Stimulated activated naive B cell treated with anti-CD40 and anti-IgM and Interleukin-4, amounts not matched to agents 10 μg/mL and 1 μg/mL and 100 μg/mL, for 72 hours (primary cell): ENCODE measurements at regions not wholly inside any gene's neighbourhood (a gene's known extent, or its start where the extent isn't known, plus 50 kb on each side); places are given as distances from the start of the nearest gene placed in this dataset.

Source experiments
- ATAC-seq, 2 donors: fragments of 150-1000 bp; cut with Tn5 transposase; replicated peaks; 2 replicates each; pipeline ENCODE4 v1.10.0; 2021; ENCODE audit warnings: moderate library complexity in 1 of 2
- DNase-seq: peaks from one replicate; pipeline ENCODE4 v3.0.0; 2021
- H3K27ac Mint-ChIP-seq: one replicate; pipeline ENCODE4 v1.8.0; 2022; ENCODE audit warnings: mild to moderate bottlenecking, mixed read lengths
- H3K27me3 Mint-ChIP-seq, 2 donors: one replicate each; pipeline ENCODE4 v1.8.0; 2022; ENCODE audit warnings: mixed read lengths in 2 of 2
- H3K36me3 Mint-ChIP-seq, 2 donors: one replicate each; pipeline ENCODE4 v1.8.0; 2022; ENCODE audit warnings: mixed read lengths in 2 of 2, mild to moderate bottlenecking in 1 of 2
- H3K4me1 Mint-ChIP-seq, 2 donors: one replicate each; pipeline ENCODE4 v1.8.0; 2022; ENCODE audit warnings: mixed read lengths in 2 of 2, mild to moderate bottlenecking in 1 of 2
- H3K4me3 Mint-ChIP-seq, 2 donors: one replicate each; pipeline ENCODE4 v1.8.0; 2022; ENCODE audit warnings: mild to moderate bottlenecking in 2 of 2, mixed read lengths in 2 of 2, moderate library complexity in 1 of 2
- H3K9me3 Mint-ChIP-seq, 2 donors: one replicate each; pipeline ENCODE4 v1.8.0; 2022; ENCODE audit warnings: mixed read lengths in 2 of 2, mild to moderate bottlenecking in 1 of 2

DNA sequence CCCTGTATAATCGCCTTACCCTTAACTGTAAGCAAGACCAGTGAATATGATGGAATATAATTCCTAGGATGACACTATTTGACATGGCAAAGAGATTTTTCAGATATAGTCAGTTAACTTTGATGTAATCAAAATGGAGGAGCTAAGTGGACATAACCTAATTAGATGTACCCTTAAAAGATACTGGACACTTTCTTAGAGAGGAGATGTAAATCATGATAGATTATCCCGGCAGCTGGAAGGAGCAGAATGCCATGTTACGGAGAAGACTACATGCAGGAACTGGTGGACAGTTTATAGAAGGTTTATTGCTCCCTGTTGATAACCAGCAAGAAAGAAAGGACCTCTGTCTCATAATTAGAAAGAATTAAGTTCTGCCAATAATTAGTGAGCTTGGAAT lies 1142.9 kb downstream of the SI start:
- Mint-ChIP-seq H3K4me1 (no peaks in the 10 kb centered on the region), H3K4me3 (no peak overlapping the region), H3K36me3 (no peaks in the 10 kb centered on the region), H3K9me3 (peaks cover 0 to under 1% of the 10 kb centered on the region in 2 donors), H3K27me3 (no peaks in the 10 kb centered on the region), H3K27ac (no peak overlapping the region)
- DNase-seq (no peak), ATAC-seq (no peak)

DNA sequence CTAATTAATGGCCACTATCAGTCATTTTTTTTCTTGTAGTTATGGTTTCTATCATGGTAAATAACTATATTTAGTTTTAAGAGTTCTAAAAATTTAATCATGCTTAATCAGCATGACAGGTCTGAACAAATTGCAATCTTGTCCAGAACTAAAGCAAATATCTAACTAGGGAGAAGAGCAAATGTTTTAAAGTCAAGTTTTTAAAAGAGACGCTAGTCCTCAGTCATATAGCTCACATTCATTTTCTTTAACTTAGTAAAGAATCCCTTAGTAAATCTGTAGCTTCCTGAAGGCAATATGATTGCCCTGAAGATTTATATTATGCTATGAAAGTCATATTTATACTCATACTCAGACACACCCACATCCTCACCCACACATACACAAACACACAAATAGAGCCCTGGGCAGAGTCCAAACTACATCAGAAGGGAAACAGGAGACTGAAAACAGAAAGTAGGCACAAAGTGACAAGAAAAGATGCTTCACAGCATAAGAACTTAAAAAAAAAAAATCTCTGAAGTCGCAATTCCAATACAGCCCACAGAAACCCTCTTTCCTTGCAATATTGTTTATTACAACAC lies 1149.1 kb downstream of the SI start:
- DNase-seq (no peak), ATAC-seq (no peak)
- Mint-ChIP-seq H3K4me3 (no peak overlapping the region), H3K4me1 (no peaks in the 10 kb centered on the region), H3K9me3 (no peaks in the 10 kb centered on the region), H3K36me3 (no peaks in the 10 kb centered on the region), H3K27me3 (no peaks in the 10 kb centered on the region), H3K27ac (no peak overlapping the region)

DNA sequence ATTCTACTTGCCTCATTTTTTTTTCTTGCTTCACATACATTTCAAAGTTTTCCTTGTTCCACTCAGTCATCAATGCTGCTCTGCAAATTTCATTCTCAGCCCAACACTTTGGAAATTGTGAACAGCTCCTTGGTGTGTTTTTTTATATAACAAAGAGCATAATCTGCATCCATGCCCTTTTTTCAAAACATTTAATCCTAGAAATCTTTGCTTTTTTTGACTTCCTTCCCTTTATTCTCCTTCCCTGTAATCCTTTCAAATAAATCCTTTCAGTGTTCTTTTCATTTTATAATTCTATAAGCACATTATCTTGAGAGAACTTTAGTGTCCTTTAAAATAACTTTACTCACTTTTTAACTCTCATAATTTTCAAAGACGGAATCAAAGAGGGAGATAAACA lies 1150.8 kb downstream of the SI start:
- H3K27me3 Mint-ChIP-seq, result no peaks in the 10 kb centered on the region
- H3K9me3 Mint-ChIP-seq, result no peaks in the 10 kb centered on the region
- no peak overlapping the region for H3K27ac Mint-ChIP-seq
- H3K4me1 Mint-ChIP-seq, result no peaks in the 10 kb centered on the region
- H3K4me3 Mint-ChIP-seq, result no peak overlapping the region
- ATAC-seq (no peak), DNase-seq (no peak)
- no peaks in the 10 kb centered on the region for H3K36me3 Mint-ChIP-seq

DNA sequence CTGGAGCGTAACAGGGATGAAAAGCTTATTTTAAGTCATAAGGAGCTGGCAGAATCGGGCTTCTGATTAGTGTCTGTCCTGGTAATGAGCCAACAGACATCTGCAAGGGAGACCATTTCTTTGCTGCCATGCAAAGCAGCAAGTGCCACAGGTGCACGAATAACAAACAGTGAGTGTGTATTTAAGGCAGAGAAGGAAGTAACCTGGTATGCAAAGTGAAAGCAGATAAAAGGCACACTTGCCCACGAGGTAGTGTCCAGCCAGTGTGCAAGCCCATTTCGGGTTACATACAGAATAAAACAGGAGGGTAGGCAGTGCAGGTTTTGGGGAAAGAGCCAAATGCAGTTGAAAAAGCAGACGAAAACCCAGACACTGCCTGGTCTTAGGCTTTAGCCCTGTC lies 1153.7 kb downstream of the SI start:
- DNase-seq, result no peak
- no peak for ATAC-seq
- Mint-ChIP-seq H3K9me3 (no peaks in the 10 kb centered on the region), H3K36me3 (no peaks in the 10 kb centered on the region), H3K4me3 (no peak overlapping the region), H3K27ac (no peak overlapping the region), H3K27me3 (no peaks in the 10 kb centered on the region), H3K4me1 (no peaks in the 10 kb centered on the region)

DNA sequence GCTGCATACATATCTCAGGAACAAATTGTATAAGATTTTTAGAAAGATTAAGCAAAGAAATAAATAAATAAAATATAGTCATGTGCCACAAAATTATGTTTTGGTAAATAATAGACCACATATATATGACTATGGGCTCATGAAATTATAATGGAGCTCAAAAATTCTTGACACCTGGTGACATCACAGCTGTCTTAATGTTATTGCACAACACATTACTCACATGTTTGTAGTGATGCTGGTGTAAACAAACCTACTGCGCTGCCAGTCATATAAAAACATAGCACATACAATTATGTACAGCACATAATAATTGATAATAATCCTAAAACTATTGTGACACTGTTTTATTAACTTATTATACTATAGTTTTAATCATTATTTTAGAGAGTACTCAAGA lies 1159.1 kb downstream of the SI start:
- ATAC-seq (no peak), DNase-seq (no peak)
- no peak overlapping the region for H3K27ac Mint-ChIP-seq
- H3K36me3 Mint-ChIP-seq, result no peaks in the 10 kb centered on the region
- H3K9me3 Mint-ChIP-seq, result no peaks in the 10 kb centered on the region
- H3K4me3 Mint-ChIP-seq, result no peak overlapping the region
- no peaks in the 10 kb centered on the region for H3K4me1 Mint-ChIP-seq
- no peaks in the 10 kb centered on the region for H3K27me3 Mint-ChIP-seq

DNA sequence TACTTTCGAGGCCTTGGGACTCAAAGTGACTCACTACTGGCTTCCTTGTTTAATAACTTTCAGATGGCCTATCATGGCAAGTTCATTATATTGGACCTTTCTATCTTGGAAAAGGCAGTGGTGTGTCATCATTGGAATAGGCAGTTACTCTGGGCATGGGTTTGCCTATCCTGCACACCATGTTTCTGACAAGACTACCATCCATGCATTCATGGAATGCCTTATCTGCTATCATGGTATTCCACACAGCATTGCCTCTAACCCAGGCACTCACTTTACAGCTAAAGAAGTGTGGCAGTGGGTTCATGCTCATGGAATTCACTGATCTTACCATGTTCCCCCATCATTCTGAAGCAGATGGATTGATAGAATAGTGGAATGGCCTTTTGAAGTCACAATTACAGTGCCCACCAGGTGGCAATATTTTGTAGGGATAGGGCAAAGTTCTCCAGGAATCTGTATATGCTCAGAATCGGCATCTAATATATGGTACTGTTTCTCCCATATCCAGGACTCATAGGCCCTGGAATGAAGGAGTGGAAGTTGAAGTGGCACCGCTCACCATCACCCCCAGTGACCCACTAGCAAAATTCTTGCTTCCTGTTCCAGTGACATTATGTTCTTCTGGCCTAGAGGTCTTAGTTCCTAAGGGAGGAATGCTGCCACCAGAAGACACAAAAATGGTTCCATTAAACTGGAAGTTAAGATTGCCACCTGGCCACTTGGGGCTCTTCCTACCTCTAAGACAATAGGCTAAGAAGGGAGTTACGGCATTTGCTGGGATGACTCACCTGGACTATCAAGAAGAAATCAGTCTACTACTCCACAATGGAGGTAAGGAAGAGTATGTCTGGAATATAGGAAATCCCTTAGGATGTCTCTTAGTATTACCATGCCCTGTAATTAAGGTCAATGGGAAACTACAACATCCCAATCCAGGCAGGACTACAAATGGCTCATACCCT lies 1161.4 kb downstream of the SI start:
- ATAC-seq (no peak), DNase-seq (no peak)
- Mint-ChIP-seq H3K9me3 (no peaks in the 10 kb centered on the region), H3K36me3 (no peaks in the 10 kb centered on the region), H3K4me3 (no peak overlapping the region), H3K27ac (no peak overlapping the region), H3K27me3 (no peaks in the 10 kb centered on the region), H3K4me1 (no peaks in the 10 kb centered on the region)

DNA sequence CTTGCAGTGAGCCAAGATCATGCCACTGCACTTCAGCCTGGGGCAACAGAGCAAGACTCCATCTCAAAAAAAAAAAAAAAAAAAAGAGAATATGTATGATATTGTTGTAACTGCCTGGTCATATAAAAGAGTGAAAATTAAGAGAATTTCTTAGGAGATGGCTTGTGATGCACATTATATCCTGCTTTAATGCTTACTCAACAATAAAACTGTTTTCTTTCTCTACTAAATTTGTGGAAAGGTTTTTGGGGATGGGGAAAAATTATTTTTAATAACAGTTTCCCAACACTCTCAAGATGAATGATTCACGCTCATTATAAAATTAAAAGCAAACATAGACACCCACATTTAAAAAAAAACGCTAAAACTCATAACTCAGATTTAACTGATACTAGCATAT lies 1163.0 kb downstream of the SI start:
- H3K4me1 Mint-ChIP-seq, result no peaks in the 10 kb centered on the region
- no peaks in the 10 kb centered on the region for H3K36me3 Mint-ChIP-seq
- DNase-seq (no peak), ATAC-seq (no peak)
- H3K27me3 Mint-ChIP-seq, result no peaks in the 10 kb centered on the region
- no peak overlapping the region for H3K4me3 Mint-ChIP-seq
- no peaks in the 10 kb centered on the region for H3K9me3 Mint-ChIP-seq
- H3K27ac Mint-ChIP-seq, result no peak overlapping the region

- Mint-ChIP-seq H3K4me1 (no peaks in the 10 kb centered on the region), H3K27me3 (no peaks in the 10 kb centered on the region), H3K27ac (no peak overlapping the region), H3K4me3 (no peak overlapping the region), H3K9me3 (peaks cover 0 to under 1% of the 10 kb centered on the region in 2 donors), H3K36me3 (no peaks in the 10 kb centered on the region)
- DNase-seq (no peak), ATAC-seq (no peak)
Measured at GRCh38 chr3:163914567-163914966, 1163.7 kb downstream of the SI start.

DNA sequence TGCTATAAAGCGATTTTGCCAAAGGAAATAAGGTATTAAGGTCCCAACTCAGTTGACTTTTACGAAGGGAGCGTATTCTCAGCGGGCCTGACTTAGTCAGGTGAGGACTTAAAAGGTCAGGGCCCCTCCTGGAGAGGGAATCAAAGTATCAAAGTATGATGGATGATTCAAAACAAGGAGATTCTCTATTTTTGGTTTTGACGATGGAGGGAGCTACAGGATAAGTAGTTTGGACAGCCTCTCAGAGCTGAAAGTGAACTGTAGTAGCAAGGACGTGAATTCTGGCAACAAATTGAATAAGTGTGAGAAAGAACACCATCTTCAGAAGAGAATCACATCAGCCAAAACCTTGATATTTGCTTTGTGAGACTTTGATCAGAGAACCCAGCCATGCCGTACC lies 1186.5 kb downstream of the SI start:
- Mint-ChIP-seq H3K36me3 (no peaks in the 10 kb centered on the region), H3K27me3 (no peaks in the 10 kb centered on the region), H3K4me1 (no peaks in the 10 kb centered on the region), H3K9me3 (peaks cover 0 to 6% of the 10 kb centered on the region in 2 donors), H3K27ac (no peak overlapping the region), H3K4me3 (no peak overlapping the region)
- DNase-seq (no peak), ATAC-seq (no peak)

- DNase-seq (no peak), ATAC-seq (no peak)
- H3K4me3 Mint-ChIP-seq, result no peak overlapping the region
- no peaks in the 10 kb centered on the region for H3K27me3 Mint-ChIP-seq
- no peak overlapping the region for H3K27ac Mint-ChIP-seq
- H3K9me3 Mint-ChIP-seq, result peaks cover 0 to 2% of the 10 kb centered on the region in 2 donors
- no peaks in the 10 kb centered on the region for H3K36me3 Mint-ChIP-seq
- H3K4me1 Mint-ChIP-seq, result no peaks in the 10 kb centered on the region
Measured at GRCh38 chr3:163890661-163891060, 1187.6 kb downstream of the SI start.

GRCh38 chr3:163879172-163879571 lies 1199.1 kb downstream of the SI start:
- no peaks in the 10 kb centered on the region for H3K4me1 Mint-ChIP-seq
- H3K27me3 Mint-ChIP-seq, result no peaks in the 10 kb centered on the region
- H3K4me3 Mint-ChIP-seq, result no peak overlapping the region
- H3K9me3 Mint-ChIP-seq, result peaks cover 19 to 20% of the 10 kb centered on the region in 2 donors
- ATAC-seq, result no peak
- no peaks in the 10 kb centered on the region for H3K36me3 Mint-ChIP-seq
- H3K27ac Mint-ChIP-seq, result no peak overlapping the region
- no peak for DNase-seq

DNA sequence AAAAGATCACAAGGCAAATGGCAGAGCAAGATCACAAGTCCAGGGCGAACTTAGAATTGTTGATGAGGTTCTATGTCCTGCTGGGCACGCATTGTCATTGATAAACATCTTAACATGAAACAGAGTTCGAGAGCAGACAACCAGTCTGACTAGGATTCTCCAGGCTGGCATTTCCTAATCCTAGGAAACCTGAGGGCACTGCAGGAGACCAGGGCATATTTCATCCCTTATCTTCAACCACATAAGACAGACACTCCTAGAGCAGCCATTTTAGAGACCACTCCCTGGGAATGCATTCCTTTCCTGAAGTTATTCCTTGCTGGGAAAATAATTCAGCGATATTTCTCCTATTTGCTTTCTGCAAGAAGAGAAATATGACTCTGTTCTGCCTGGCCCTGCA lies 1199.9 kb downstream of the SI start:
- Mint-ChIP-seq H3K27me3 (no peaks in the 10 kb centered on the region), H3K36me3 (no peaks in the 10 kb centered on the region), H3K4me3 (no peak overlapping the region), H3K27ac (no peak overlapping the region), H3K4me1 (no peaks in the 10 kb centered on the region), H3K9me3 (peaks cover 19 to 20% of the 10 kb centered on the region in 2 donors)
- DNase-seq (no peak), ATAC-seq (no peak)

- Mint-ChIP-seq H3K4me1 (no peaks in the 10 kb centered on the region), H3K9me3 (peaks cover 19 to 20% of the 10 kb centered on the region in 2 donors), H3K27me3 (no peaks in the 10 kb centered on the region), H3K36me3 (no peaks in the 10 kb centered on the region), H3K4me3 (no peak overlapping the region), H3K27ac (no peak overlapping the region)
- ATAC-seq (no peak), DNase-seq (no peak)
Measured at GRCh38 chr3:163877805-163878204, 1200.5 kb downstream of the SI start.

- ATAC-seq (no peak), DNase-seq (no peak)
- no peaks in the 10 kb centered on the region for H3K36me3 Mint-ChIP-seq
- H3K27me3 Mint-ChIP-seq, result no peaks in the 10 kb centered on the region
- peaks cover 0 to 4% of the 10 kb centered on the region in 2 donors for H3K9me3 Mint-ChIP-seq
- no peaks in the 10 kb centered on the region for H3K4me1 Mint-ChIP-seq
- no peak overlapping the region for H3K4me3 Mint-ChIP-seq
- H3K27ac Mint-ChIP-seq, result no peak overlapping the region
Measured at GRCh38 chr3:163863146-163863545, 1215.2 kb downstream of the SI start.

GRCh38 chr3:163852233-163852632 lies 1226.1 kb downstream of the SI start:
- H3K4me1 Mint-ChIP-seq, result no peaks in the 10 kb centered on the region
- no peak overlapping the region for H3K27ac Mint-ChIP-seq
- no peak for DNase-seq
- no peak for ATAC-seq
- no peaks in the 10 kb centered on the region for H3K27me3 Mint-ChIP-seq
- peaks cover 3 to 5% of the 10 kb centered on the region in 2 donors for H3K9me3 Mint-ChIP-seq
- no peaks in the 10 kb centered on the region for H3K36me3 Mint-ChIP-seq
- H3K4me3 Mint-ChIP-seq, result no peak overlapping the region
